Uterus (tissue), 3 donors: ENCODE measurements at regions not wholly inside any gene's neighbourhood (a gene's known extent, or its start where the extent isn't known, plus 50 kb on each side); places are given as distances from the start of the nearest gene placed in this dataset.

Experiments
- DNase-seq, 2 donors: peaks; one replicate each; pipeline ENCODE4 v3.0.0-alpha.2; 2019 to 2020
- H3K27ac ChIP-seq, 2 donors: fragments of 200-600 bp; sonication (generic); 1 replicate in 1 of 2; 2 replicates in 1 of 2; pipeline ENCODE4 v1.5.1; 2016 to 2018
- H3K27me3 ChIP-seq, 2 donors: fragments of 200-600 bp; sonication (generic); one replicate each; pipeline ENCODE4 v1.5.1; 2018 to 2019; ENCODE audit warnings: control low read depth in 1 of 2
- H3K36me3 ChIP-seq, 2 donors: fragments of 200-600 bp; sonication (generic); one replicate each; pipeline ENCODE4 v1.5.1; 2019; ENCODE audit warnings: control low read depth in 1 of 2
- H3K4me1 ChIP-seq, 2 donors: fragments of 200-600 bp; sonication (generic); one replicate each; pipeline ENCODE4 v1.5.1; 2018 to 2019; ENCODE audit warnings: control low read depth in 1 of 2
- H3K4me3 ChIP-seq, 2 donors: fragments of 200-600 bp; sonication (generic); 1 replicate in 1 of 2; 2 replicates in 1 of 2; pipeline ENCODE4 v1.5.1; 2018 to 2019; ENCODE audit warnings: mild to moderate bottlenecking in 1 of 2
- H3K9me3 ChIP-seq, 2 donors: fragments of 200-600 bp; sonication (generic); one replicate each; pipeline ENCODE4 v1.5.1; 2019; ENCODE audit warnings: control low read depth in 1 of 2
- POLR2A ChIP-seq, 2 donors: fragments of 450-650 bp; IDR thresholded peaks; one replicate each; pipeline ENCODE4 v1.6.1; 2016; ENCODE audit warnings: antibody characterized with exemption in 2 of 2, mild to moderate bottlenecking in 1 of 2, moderate library complexity in 1 of 2
- intact Hi-C: fragments of 100-400 bp; cut with DNase I; formaldehyde crosslinking; loops from one replicate; pipeline ENCODE4 v1.15.1; 2023; ENCODE audit warnings: low total_unique reads
- TF ChIP-seq, protein P1 (sequence below), 4 experiments: fragments of 200-600 bp in 2 of 4; fragments of 450-650 bp in 2 of 4; sonication (generic) in 2 of 4; IDR thresholded peaks; one replicate each; pipeline ENCODE4 v1.5.1; 2016 to 2019; ENCODE audit warnings: antibody characterized with exemption in 4 of 4, mild to moderate bottlenecking in 2 of 4, moderate library complexity in 1 of 4
- donor health status: DM: yes; HTN: yes; CAD: no.

DNA sequence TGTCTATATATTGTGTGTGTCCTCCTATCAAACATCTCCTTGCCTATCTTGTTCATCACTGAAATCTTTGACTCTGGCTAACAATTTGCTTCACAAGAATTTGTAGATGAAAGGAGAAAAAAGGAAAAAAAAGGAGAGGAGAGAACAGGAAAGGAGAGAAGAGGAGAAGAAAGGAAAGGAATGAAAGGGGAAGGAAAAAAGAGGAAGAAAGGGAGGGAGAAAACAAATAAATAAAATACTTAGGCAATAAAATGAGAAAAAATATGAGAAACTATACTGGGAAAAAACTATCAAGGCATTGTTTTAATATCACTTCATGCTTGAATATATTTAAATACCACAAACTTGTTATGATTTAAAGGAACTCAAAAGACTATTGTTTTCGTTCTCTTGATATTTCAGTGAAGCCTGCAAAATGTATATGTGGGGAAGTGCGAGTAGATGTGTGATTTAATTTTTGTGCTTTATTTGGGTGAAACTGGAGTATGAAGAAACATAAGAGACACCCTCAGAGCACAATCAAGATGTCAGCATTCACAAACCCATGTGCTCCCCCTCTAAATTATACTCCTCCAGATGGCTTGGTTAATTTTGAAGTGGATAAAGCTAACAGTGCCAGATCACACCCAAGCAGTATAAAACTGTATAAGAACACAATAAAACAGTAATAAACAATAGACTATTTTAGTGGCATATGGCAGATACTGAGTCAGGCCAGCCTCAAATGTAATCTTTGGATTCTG is 205.7 kb upstream of the SAMSN1 start:
- Histone ChIP-seq H3K27me3 (no peaks in the 10 kb centered on the region), H3K9me3 (no peaks in the 10 kb centered on the region), H3K27ac (no peak overlapping the region), H3K36me3 (no peaks in the 10 kb centered on the region), H3K4me1 (no peaks in the 10 kb centered on the region), H3K4me3 (no peak overlapping the region)
- DNase-seq = no peak
- no peak for TF ChIP-seq POLR2A (IDR thresholded peaks at IDR 0.05)
- TF ChIP-seq, protein P1, sequence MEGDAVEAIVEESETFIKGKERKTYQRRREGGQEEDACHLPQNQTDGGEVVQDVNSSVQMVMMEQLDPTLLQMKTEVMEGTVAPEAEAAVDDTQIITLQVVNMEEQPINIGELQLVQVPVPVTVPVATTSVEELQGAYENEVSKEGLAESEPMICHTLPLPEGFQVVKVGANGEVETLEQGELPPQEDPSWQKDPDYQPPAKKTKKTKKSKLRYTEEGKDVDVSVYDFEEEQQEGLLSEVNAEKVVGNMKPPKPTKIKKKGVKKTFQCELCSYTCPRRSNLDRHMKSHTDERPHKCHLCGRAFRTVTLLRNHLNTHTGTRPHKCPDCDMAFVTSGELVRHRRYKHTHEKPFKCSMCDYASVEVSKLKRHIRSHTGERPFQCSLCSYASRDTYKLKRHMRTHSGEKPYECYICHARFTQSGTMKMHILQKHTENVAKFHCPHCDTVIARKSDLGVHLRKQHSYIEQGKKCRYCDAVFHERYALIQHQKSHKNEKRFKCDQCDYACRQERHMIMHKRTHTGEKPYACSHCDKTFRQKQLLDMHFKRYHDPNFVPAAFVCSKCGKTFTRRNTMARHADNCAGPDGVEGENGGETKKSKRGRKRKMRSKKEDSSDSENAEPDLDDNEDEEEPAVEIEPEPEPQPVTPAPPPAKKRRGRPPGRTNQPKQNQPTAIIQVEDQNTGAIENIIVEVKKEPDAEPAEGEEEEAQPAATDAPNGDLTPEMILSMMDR (IDR thresholded peaks at IDR 0.05) = no peak
- intact Hi-C loops = no loop called here

DNA sequence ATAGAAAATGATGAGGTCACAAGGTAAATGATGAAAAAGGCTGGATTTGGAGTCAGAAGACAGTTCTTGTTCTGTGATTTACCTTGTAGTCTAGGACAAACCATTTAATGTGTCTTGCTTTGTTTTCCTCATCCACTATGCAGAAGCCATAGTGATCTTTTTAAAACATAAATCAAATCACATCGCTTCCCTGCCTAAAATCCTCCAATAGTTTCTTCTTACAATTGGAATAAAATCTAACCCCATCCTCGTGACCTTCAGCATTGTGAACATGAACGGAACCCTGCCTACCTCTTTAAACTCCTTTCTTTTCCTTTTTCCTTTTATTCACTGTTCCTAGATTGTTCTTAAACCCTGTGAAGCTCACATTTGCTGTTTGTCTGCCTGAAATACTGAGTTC is 204.9 kb upstream of the SAMSN1 start:
- DNase-seq = no peak
- Histone ChIP-seq H3K4me3 (no peak overlapping the region), H3K4me1 (no peaks in the 10 kb centered on the region), H3K9me3 (no peaks in the 10 kb centered on the region), H3K27ac (no peak overlapping the region), H3K27me3 (no peaks in the 10 kb centered on the region), H3K36me3 (no peaks in the 10 kb centered on the region)
- TF ChIP-seq, protein P1 (IDR thresholded peaks at IDR 0.05) = no peak
- no peak for TF ChIP-seq POLR2A (IDR thresholded peaks at IDR 0.05)
- intact Hi-C loops = no loop called here

DNA sequence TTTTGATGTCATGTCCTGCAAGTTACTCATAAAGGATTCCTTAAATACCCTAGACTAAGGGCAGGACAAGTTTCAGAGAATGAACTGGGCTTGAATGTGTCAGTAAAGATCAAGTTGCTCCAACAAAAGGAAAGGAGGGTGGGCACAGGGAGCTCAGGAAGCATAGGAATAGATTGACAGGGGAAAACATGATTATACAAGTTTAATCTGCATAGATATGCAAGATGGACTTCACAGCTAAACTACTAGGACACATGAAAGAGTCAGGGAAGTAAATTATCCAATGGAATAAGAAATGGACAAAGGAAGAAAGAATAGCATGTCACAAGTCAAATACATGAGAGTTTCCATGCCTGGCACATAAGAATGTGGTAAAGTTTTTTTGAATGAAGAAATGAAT is 203.9 kb upstream of the SAMSN1 start:
- intact Hi-C loops = no loop called here

DNA sequence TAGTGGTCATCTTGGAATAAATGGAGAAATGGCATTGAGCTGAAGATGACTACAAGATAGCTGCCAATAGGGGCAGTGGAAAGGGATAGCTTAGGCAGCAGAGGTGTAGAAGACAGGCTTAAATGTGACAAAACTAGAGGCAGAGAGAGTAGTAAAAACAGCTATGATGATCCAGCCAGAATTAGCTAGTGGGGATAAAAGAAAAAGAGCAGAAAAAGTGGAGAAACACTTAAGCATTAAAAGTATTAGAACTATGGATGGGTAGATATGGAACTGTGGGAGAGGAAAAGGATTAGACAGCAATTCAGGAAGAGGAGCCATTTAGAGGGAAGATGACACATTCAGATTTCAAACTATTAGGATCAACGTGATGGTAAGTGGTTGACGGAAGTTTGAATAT is 202.5 kb upstream of the SAMSN1 start:
- H3K27ac ChIP-seq = no peak overlapping the region
- DNase-seq = no peak
- no peaks in the 10 kb centered on the region for H3K36me3 ChIP-seq
- no peaks in the 10 kb centered on the region for H3K27me3 ChIP-seq
- H3K9me3 ChIP-seq = no peaks in the 10 kb centered on the region
- intact Hi-C loops = no loop called here
- no peak for TF ChIP-seq POLR2A (IDR thresholded peaks at IDR 0.05)
- TF ChIP-seq, protein P1 (IDR thresholded peaks at IDR 0.05) = no peak
- no peak overlapping the region for H3K4me3 ChIP-seq
- no peaks in the 10 kb centered on the region for H3K4me1 ChIP-seq

More for the DNA sequence above, 203.9 kb upstream of the SAMSN1 start:
- Histone ChIP-seq H3K36me3 (no peaks in the 10 kb centered on the region), H3K4me3 (no peak overlapping the region), H3K4me1 (no peaks in the 10 kb centered on the region), H3K27ac (no peak overlapping the region), H3K9me3 (no peaks in the 10 kb centered on the region), H3K27me3 (no peaks in the 10 kb centered on the region)
- DNase-seq = no peak
- TF ChIP-seq, protein P1 (IDR thresholded peaks at IDR 0.05) = no peak
- no peak for TF ChIP-seq POLR2A (IDR thresholded peaks at IDR 0.05)

DNA sequence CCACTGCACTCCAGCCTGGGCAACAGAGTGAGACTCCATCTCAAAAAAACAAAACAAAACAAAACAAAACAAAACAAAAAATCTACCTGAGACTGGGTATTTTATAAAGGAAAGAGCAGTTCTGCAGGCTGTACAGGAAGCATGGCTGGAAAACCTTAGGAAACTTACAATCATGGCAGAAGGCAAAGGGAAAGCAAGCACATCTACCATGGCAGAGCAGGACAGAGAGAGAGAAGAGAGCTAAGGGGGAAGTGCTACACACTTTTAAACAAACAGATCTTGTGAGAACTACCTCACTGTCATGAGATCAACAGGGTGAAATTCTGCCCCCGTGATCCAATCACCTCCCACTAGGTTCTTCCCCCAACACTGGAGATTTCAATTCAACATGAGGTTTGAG is 198.3 kb upstream of the SAMSN1 start:
- Histone ChIP-seq H3K27me3 (no peaks in the 10 kb centered on the region), H3K4me1 (no peaks in the 10 kb centered on the region), H3K36me3 (no peaks in the 10 kb centered on the region), H3K9me3 (no peaks in the 10 kb centered on the region), H3K4me3 (no peak overlapping the region), H3K27ac (no peak overlapping the region)
- intact Hi-C loops = no loop called here
- no peak for DNase-seq
- TF ChIP-seq, protein P1 (IDR thresholded peaks at IDR 0.05) = no peak
- no peak for TF ChIP-seq POLR2A (IDR thresholded peaks at IDR 0.05)
